C4-2B (cell line): ENCODE measurements at regions not wholly inside any gene's neighbourhood (a gene's known extent, or its start where the extent isn't known, plus 50 kb on each side); places are given as distances from the start of the nearest gene placed in this dataset.

Experiments used
- ZFX ChIP-seq: fragments of 450-650 bp; IDR thresholded peaks from 2 replicates; pipeline ENCODE4 v1.6.1; 2017
- TF ChIP-seq, protein P1 (sequence below): fragments of 450-650 bp; conservative IDR thresholded peaks from 2 replicates; pipeline ENCODE4 v1.5.1; 2017; ENCODE audit warnings: mild to moderate bottlenecking

DNA sequence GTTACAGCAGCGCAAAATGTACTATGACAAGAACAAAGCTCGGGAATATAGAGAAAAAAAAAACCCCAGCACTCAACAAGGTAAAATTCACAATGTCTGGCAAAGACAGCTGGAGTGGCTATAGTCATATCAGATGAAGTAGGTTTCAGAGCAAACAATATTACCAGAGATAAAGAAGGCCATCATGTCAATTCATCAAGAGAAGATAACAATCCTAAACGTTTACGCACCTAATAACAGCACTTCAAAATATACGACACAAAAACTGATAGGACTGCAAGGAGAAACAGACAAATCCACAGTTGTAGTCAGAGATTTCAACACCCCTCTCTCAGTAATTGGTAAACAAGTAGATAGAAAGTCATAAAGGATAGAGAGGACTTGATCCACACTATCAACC is 455.2 kb downstream of the PTPRU start:
- TF ChIP-seq, protein P1, sequence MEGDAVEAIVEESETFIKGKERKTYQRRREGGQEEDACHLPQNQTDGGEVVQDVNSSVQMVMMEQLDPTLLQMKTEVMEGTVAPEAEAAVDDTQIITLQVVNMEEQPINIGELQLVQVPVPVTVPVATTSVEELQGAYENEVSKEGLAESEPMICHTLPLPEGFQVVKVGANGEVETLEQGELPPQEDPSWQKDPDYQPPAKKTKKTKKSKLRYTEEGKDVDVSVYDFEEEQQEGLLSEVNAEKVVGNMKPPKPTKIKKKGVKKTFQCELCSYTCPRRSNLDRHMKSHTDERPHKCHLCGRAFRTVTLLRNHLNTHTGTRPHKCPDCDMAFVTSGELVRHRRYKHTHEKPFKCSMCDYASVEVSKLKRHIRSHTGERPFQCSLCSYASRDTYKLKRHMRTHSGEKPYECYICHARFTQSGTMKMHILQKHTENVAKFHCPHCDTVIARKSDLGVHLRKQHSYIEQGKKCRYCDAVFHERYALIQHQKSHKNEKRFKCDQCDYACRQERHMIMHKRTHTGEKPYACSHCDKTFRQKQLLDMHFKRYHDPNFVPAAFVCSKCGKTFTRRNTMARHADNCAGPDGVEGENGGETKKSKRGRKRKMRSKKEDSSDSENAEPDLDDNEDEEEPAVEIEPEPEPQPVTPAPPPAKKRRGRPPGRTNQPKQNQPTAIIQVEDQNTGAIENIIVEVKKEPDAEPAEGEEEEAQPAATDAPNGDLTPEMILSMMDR = no peak
- TF ChIP-seq ZFX = no peak
